Astrocyte (in vitro differentiated cells and primary cell): ENCODE measurements at regions not wholly inside any gene's neighbourhood (a gene's known extent, or its start where the extent isn't known, plus 50 kb on each side); places are given as distances from the start of the nearest gene placed in this dataset.
"Not testable (repeated sequence)": the region's sequence is repeated elsewhere in the genome, so short reads cannot be mapped to it uniquely, and the experiment has no call there.

Experiments
- DNase-seq: peaks from one replicate; pipeline ENCODE4 v3.0.0-alpha.2; 2010; ENCODE audit warnings: low read depth
- FAIRE-seq: peaks from 2 replicates; lab custom pipeline; 2011; peaks lifted over from hg19 to GRCh38; lab: Jason Lieb, UNC
- H2AFZ ChIP-seq: 2 replicates; pipeline ENCODE4 v1.6.0; 2012; ENCODE audit warnings: low read depth, low read length, inconsistent platforms
- H3K27ac ChIP-seq: 2 replicates; pipeline ENCODE4 v1.5.1; 2011; ENCODE audit warnings: low read depth, low read length, inconsistent platforms
- H3K27me3 ChIP-seq: 2 replicates; pipeline ENCODE4 v1.6.0; 2011; ENCODE audit warnings: low read length, inconsistent platforms; ENCODE audit not compliant: insufficient read depth
- H3K36me3 ChIP-seq: 2 replicates; pipeline ENCODE4 v1.5.1; 2011; ENCODE audit warnings: low read length, inconsistent platforms; ENCODE audit not compliant: insufficient read depth
- H3K4me1 ChIP-seq: 2 replicates; pipeline ENCODE4 v1.5.1; 2011; ENCODE audit warnings: low read length, inconsistent platforms; ENCODE audit not compliant: insufficient read depth
- H3K4me2 ChIP-seq: 2 replicates; pipeline ENCODE4 v1.6.0; 2012; ENCODE audit warnings: low read length, inconsistent platforms
- H3K4me3 ChIP-seq: 2 replicates; pipeline ENCODE4 v1.5.1; 2011; ENCODE audit warnings: low read depth, mild to moderate bottlenecking, low read length, inconsistent platforms; ENCODE audit not compliant: insufficient read depth
- H3K79me2 ChIP-seq: 2 replicates; pipeline ENCODE4 v1.6.0; 2012; ENCODE audit warnings: mild to moderate bottlenecking, low read length, inconsistent platforms; ENCODE audit not compliant: insufficient read depth
- H3K9ac ChIP-seq: 2 replicates; pipeline ENCODE4 v1.6.0; 2012; ENCODE audit warnings: mild to moderate bottlenecking, low read length, inconsistent platforms
- H3K9me3 ChIP-seq: 2 replicates; pipeline ENCODE4 v1.5.1; 2012; ENCODE audit warnings: low read depth, mild to moderate bottlenecking, low read length, inconsistent platforms; ENCODE audit not compliant: insufficient read depth
- H4K20me1 ChIP-seq: 2 replicates; pipeline ENCODE4 v1.6.0; 2012; ENCODE audit warnings: low read length, inconsistent platforms; ENCODE audit not compliant: insufficient read depth
- H3K27ac Mint-ChIP-seq: one replicate; pipeline ENCODE4 v1.8.0; 2021; ENCODE audit warnings: mild to moderate bottlenecking, mixed read lengths; ENCODE audit not compliant: unreplicated experiment
- H3K27me3 Mint-ChIP-seq: one replicate; pipeline ENCODE4 v1.8.0; 2021; ENCODE audit warnings: low read depth, mixed read lengths; ENCODE audit not compliant: unreplicated experiment
- H3K36me3 Mint-ChIP-seq: one replicate; pipeline ENCODE4 v1.8.0; 2021; ENCODE audit warnings: low read depth, mixed read lengths; ENCODE audit not compliant: unreplicated experiment
- H3K4me1 Mint-ChIP-seq: one replicate; pipeline ENCODE4 v1.8.0; 2021; ENCODE audit warnings: low read depth, mixed read lengths; ENCODE audit not compliant: unreplicated experiment
- H3K4me3 Mint-ChIP-seq: one replicate; pipeline ENCODE4 v1.8.0; 2021; ENCODE audit warnings: mild to moderate bottlenecking, moderate library complexity, mixed read lengths; ENCODE audit not compliant: unreplicated experiment
- H3K9me3 Mint-ChIP-seq: one replicate; pipeline ENCODE4 v1.8.0; 2021; ENCODE audit warnings: mild to moderate bottlenecking, mixed read lengths; ENCODE audit not compliant: unreplicated experiment
- CTCF ChIP-seq: IDR thresholded peaks from 2 replicates; pipeline ENCODE4 v1.5.1; 2011; ENCODE audit warnings: low read depth, mild to moderate bottlenecking, inconsistent platforms, low read length, moderate library complexity; ENCODE audit not compliant: insufficient read depth
- EZH2 ChIP-seq: IDR thresholded peaks from 2 replicates; pipeline ENCODE4 v1.6.1; 2012; ENCODE audit warnings: mild to moderate bottlenecking, low read length, inconsistent platforms; ENCODE audit not compliant: insufficient read depth

- H3K4me3 ChIP-seq: no peak overlapping the region
- no peaks in the 10 kb centered on the region for H3K9me3 ChIP-seq
- Mint-ChIP-seq H3K9me3 (no peaks in the 10 kb centered on the region), H3K36me3 (no peaks in the 10 kb centered on the region), H3K27me3 (peaks cover 21% of the 10 kb centered on the region), H3K4me1 (peaks cover 6% of the 10 kb centered on the region), H3K4me3 (no peak overlapping the region), H3K27ac (no peak overlapping the region)
- no peaks in the 10 kb centered on the region for H3K79me2 ChIP-seq
- no peak overlapping the region for H3K9ac ChIP-seq
- no peak for FAIRE-seq
- H3K36me3 ChIP-seq: no peaks in the 10 kb centered on the region
- H3K4me2 ChIP-seq: no peak overlapping the region
- DNase-seq: no peak
- H2AFZ ChIP-seq: no peak overlapping the region
- no peaks in the 10 kb centered on the region for H3K27me3 ChIP-seq
- TF ChIP-seq CTCF (no peak), EZH2 (no peak)
- H3K27ac ChIP-seq: no peak overlapping the region
- H3K4me1 ChIP-seq: peaks cover 8% of the 10 kb centered on the region
- H4K20me1 ChIP-seq: no peaks in the 10 kb centered on the region
These were observed 151.2 kb downstream of the TFAP2C start for GRCh38 chr20:56780266-56780665.

DNA sequence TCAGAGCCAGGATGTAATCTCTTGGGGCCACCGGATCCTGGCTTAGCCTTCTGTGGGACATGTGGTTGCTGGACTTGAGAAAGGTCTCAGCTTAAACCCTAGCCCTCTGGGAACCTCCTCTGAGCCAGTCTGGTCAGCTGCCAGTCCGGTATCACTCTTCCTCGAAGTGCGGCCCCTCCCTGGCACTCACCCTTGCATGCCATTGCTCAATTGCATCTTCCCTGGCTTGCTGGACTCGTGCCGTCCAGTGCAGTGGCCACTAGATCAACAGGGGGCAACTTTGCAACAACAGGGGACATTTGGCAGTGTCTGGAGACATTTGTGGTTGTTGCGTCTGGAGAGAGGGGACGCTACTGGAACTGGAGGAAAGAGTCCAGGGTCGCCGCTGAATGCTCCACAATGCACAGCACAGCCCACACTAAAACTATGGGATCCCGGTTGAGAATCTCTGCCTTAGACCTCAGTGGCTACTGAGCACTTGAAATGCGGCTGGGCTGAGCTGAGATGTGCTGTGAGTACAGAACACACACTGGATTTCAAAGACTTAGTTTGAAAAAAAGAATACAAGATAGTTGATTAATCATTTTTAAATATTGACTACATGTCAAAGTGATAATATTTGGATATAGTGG lies 152.1 kb downstream of the TFAP2C start:
- H3K27me3 ChIP-seq: no peaks in the 10 kb centered on the region
- no peak overlapping the region for H3K4me3 ChIP-seq
- Mint-ChIP-seq H3K4me1 (peaks cover 6% of the 10 kb centered on the region), H3K27me3 (peaks cover 14% of the 10 kb centered on the region), H3K4me3 (no peak overlapping the region), H3K9me3 (no peaks in the 10 kb centered on the region), H3K27ac (no peak overlapping the region), H3K36me3 (no peaks in the 10 kb centered on the region)
- peaks cover 8% of the 10 kb centered on the region for H3K4me1 ChIP-seq
- no peaks in the 10 kb centered on the region for H3K9me3 ChIP-seq
- no peak for FAIRE-seq
- DNase-seq: no peak
- H3K27ac ChIP-seq: no peak overlapping the region
- H3K4me2 ChIP-seq: no peak overlapping the region
- no peaks in the 10 kb centered on the region for H3K79me2 ChIP-seq
- TF ChIP-seq CTCF: no peak
- TF ChIP-seq EZH2: no peak
- no peak overlapping the region for H2AFZ ChIP-seq
- no peak overlapping the region for H3K9ac ChIP-seq
- H3K36me3 ChIP-seq: no peaks in the 10 kb centered on the region
- no peaks in the 10 kb centered on the region for H4K20me1 ChIP-seq

DNA sequence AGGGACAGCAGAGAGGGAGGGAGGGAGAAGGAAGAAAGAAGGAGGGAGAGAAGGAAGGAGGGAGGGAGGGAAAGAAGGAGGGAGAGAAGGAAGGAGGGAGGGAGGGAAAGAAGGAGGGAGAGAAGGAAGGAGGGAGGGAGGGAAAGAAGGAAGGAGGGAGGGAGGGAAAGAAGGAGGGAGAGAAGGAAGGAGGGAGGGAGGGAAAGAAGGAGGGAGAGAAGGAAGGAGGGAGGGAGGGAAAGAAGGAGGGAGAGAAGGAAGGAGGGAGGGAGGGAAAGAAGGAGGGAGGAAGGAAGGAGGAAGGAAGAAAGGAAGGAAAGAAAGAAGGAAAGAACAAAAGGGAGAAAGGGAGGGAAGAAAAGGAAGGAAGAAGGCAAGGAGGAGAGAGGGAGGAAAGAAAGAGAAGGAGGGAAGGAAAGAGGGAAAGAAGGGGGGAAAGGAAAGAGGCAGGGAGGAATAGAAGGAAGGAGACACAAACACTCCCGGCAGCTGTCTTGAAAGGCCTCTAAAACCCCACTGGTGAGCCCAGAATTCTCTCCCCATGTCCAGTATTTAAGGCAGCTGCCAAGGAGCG lies 153.0 kb downstream of the TFAP2C start:
- H3K36me3 ChIP-seq, H3K4me3 Mint-ChIP-seq, H3K4me3 ChIP-seq, H2AFZ ChIP-seq, H3K4me2 ChIP-seq, H3K9ac ChIP-seq, H3K27ac Mint-ChIP-seq, H3K4me1 ChIP-seq, H3K4me1 Mint-ChIP-seq, H3K9me3 Mint-ChIP-seq, H3K9me3 ChIP-seq, H3K79me2 ChIP-seq, H3K27me3 ChIP-seq, FAIRE-seq, H3K36me3 Mint-ChIP-seq, DNase-seq, H4K20me1 ChIP-seq, H3K27ac ChIP-seq: not testable (repeated sequence)
- peaks cover 14% of the 10 kb centered on the region for H3K27me3 Mint-ChIP-seq

DNA sequence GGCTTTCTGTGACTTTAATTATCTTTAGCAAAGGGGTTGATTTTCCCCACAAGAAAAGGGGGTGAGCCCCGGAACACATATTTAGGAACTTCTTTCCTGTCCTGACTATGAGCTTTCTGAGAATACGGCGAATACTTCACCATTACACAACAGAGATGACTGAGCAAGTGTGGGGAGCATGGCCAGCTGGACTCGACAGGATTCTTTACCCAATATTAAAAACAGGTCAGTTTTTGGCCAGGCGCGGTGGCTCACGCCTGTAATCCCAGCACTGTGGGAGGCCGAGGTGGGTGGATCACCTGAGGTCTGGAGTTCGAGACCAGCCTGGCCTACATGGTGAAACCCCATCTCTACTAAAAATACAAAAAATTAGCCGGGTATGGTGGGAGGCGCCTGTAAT lies 153.7 kb downstream of the TFAP2C start:
- not testable (repeated sequence) for H3K79me2 ChIP-seq, H3K36me3 ChIP-seq, H3K27ac ChIP-seq, H3K4me3 ChIP-seq, H3K36me3 Mint-ChIP-seq, H3K9ac ChIP-seq, H3K9me3 Mint-ChIP-seq, H4K20me1 ChIP-seq, H3K4me1 Mint-ChIP-seq, FAIRE-seq, H3K4me1 ChIP-seq, DNase-seq, H2AFZ ChIP-seq, H3K9me3 ChIP-seq, H3K4me2 ChIP-seq, H3K27me3 ChIP-seq, H3K27ac Mint-ChIP-seq, H3K4me3 Mint-ChIP-seq
- H3K27me3 Mint-ChIP-seq: peaks cover 14% of the 10 kb centered on the region
